K562 (cell line): ENCODE measurements at regions not wholly inside any gene's neighbourhood (a gene's known extent, or its start where the extent isn't known, plus 50 kb on each side); places are given as distances from the start of the nearest gene placed in this dataset.

ENCODE experiments used
- CBX8 ChIP-seq: fragments of 200-600 bp; sonication (generic); IDR thresholded peaks from 2 replicates; pipeline ENCODE4 v1.6.1; 2012; ENCODE audit warnings: borderline replicate concordance, mixed run types, low read depth, mild to moderate bottlenecking, moderate library complexity, mixed read lengths, low read length, control low read depth, inconsistent platforms; ENCODE audit not compliant: poor library complexity, severe bottlenecking; ENCODE audit errors: extremely low read depth
- CTCF ChIP-seq, 3 experiments: IDR thresholded peaks in 2 of 3; conservative IDR thresholded peaks in 1 of 3; 2 replicates each; pipeline ENCODE4 v1.5.1; 2011 to 2012; ENCODE audit warnings: low read length in 3 of 3, mild to moderate bottlenecking in 3 of 3, control low read depth in 2 of 3, improper control_type of control experiment in 1 of 3, inconsistent platforms in 1 of 3, low read depth in 1 of 3, mixed read lengths in 1 of 3, moderate library complexity in 1 of 3; ENCODE audit not compliant: insufficient read depth in 2 of 3
- MAX ChIP-seq: sonication (generic); formaldehyde crosslinking; IDR thresholded peaks from 2 replicates; pipeline ENCODE4 v1.9.0; 2022; ENCODE audit warnings: mild to moderate bottlenecking, missing genetic modification reagents
- MYBL2 ChIP-seq, 2 experiments: fragments of 450-650 bp in 1 of 2; sonication (generic) in 1 of 2; formaldehyde crosslinking in 1 of 2; IDR thresholded peaks; 2 replicates each; pipeline versions ENCODE4 v1.6.1 to v1.8.1; 2017 to 2022; ENCODE audit warnings: borderline replicate concordance in 1 of 2, inconsistent platforms in 1 of 2, low read depth in 1 of 2, mild to moderate bottlenecking in 1 of 2, missing genetic modification reagents in 1 of 2, moderate library complexity in 1 of 2
- NR2C1 ChIP-seq, 2 experiments: fragments of 450-650 bp; IDR thresholded peaks; 2 replicates each; pipeline ENCODE4 v1.6.1; 2017; ENCODE audit warnings: mild to moderate bottlenecking in 2 of 2, antibody characterized with exemption in 1 of 2, inconsistent platforms in 1 of 2, missing compliant biosample characterization in 1 of 2, missing genetic modification characterization in 1 of 2
- PKNOX1 ChIP-seq: fragments of 450-650 bp; IDR thresholded peaks from 2 replicates; pipeline ENCODE4 v1.6.1; 2016
- POLR3A ChIP-seq: IDR thresholded peaks from 2 replicates; pipeline ENCODE4 v1.6.1; 2011; ENCODE audit warnings: borderline replicate concordance, mild to moderate bottlenecking, moderate library complexity; ENCODE audit not compliant: insufficient read length, insufficient read depth; ENCODE audit errors: extremely low read depth
- RBFOX2 ChIP-seq: fragments of 200-400 bp; formaldehyde crosslinking; IDR thresholded peaks from 2 replicates; pipeline ENCODE4 v1.6.1; 2017; ENCODE audit warnings: low read depth, mild to moderate bottlenecking, low read length, moderate library complexity
- SMARCA4 ChIP-seq: fragments of 450-650 bp; IDR thresholded peaks from 2 replicates; pipeline ENCODE4 v1.6.1; 2016
- SPI1 ChIP-seq: IDR thresholded peaks from 2 replicates; pipeline ENCODE4 v1.6.1; 2011; ENCODE audit warnings: low read depth, low read length, control low read depth, borderline replicate concordance
- TSHZ1 ChIP-seq: fragments of 250-450 bp; sonication (Bioruptor Pico); IDR thresholded peaks from 2 replicates; pipeline ENCODE4 v1.4.0; 2020; ENCODE audit warnings: mild to moderate bottlenecking, moderate library complexity
- YY1 ChIP-seq, 3 experiments: IDR thresholded peaks; 2 replicates each; pipeline ENCODE4 v1.6.1; 2011; ENCODE audit warnings: low read length in 2 of 3, mild to moderate bottlenecking in 2 of 3, moderate library complexity in 2 of 3, borderline replicate concordance in 1 of 3, control low read depth in 1 of 3, low read depth in 1 of 3; ENCODE audit not compliant: insufficient read depth in 3 of 3, insufficient replicate concordance in 2 of 3, control insufficient read depth in 1 of 3, insufficient read length in 1 of 3; ENCODE audit errors: extremely low read depth in 1 of 3
- ZNF239 ChIP-seq: fragments of 250-450 bp; sonication (Bioruptor Pico); IDR thresholded peaks from 2 replicates; pipeline ENCODE4 v1.4.0; 2020; ENCODE audit warnings: mild to moderate bottlenecking

GRCh38 chr9:73640971-73641370 lies 489.3 kb downstream of the ANXA1 start:
- TF ChIP-seq ZNF239 (CRISPR knock-in tag) = no peak
- TF ChIP-seq CBX8 = no peak
- no peak for TF ChIP-seq MAX
- TF ChIP-seq TSHZ1 = no peak
- no peak for TF ChIP-seq SPI1
- TF ChIP-seq SMARCA4 = no peak
- no peak for TF ChIP-seq YY1 (IDR thresholded peaks at IDR 0.05; ENCODE audit: borderline replicate concordance in 1 of 3, control insufficient read depth in 1 of 3, extremely low read depth in 1 of 3, insufficient read depth in 3 of 3, insufficient read length in 1 of 3, insufficient replicate concordance in 2 of 3, low read depth in 1 of 3, low read length in 2 of 3)
- TF ChIP-seq CTCF (IDR thresholded peaks at IDR 0.05 in 2 of 3, conservative IDR thresholded peaks at IDR 0.05 in 1 of 3; ENCODE audit: insufficient read depth in 2 of 3, low read depth in 1 of 3, low read length in 3 of 3) = no peak
- no peak for TF ChIP-seq NR2C1 (IDR thresholded peaks at IDR 0.05)
- no peak for TF ChIP-seq NR2C1 (tag; IDR thresholded peaks at IDR 0.05)
- no peak for TF ChIP-seq MYBL2 (IDR thresholded peaks at IDR 0.05; ENCODE audit: low read depth)
- TF ChIP-seq MYBL2 (CRISPR knock-in tag; IDR thresholded peaks at IDR 0.05; ENCODE audit: borderline replicate concordance) = no peak
- TF ChIP-seq PKNOX1 = no peak
- no peak for TF ChIP-seq RBFOX2
- no peak for TF ChIP-seq POLR3A
